ENCODE measurements at regions not wholly inside any gene's neighbourhood (a gene's known extent, or its start where the extent isn't known, plus 50 kb on each side); places are given as distances from the start of the nearest gene placed in this dataset.

GRCh38 chr17:68172461-68172954, 75.3 kb upstream of the AMZ2 start:
- TF ChIP-seq CTCF (IDR thresholded peaks at IDR 0.05), result peak; percentile 94 to 99
- DNase-seq (peak; percentile 42 to 83 (median 67)), ATAC-seq (peak; percentile 95)
- H3K27ac ChIP-seq, result no peak overlapping the region
- H3K27me3 ChIP-seq, result no peaks in the 10 kb centered on the region
- intact Hi-C loops (cut with DNase I), result loop anchor here in 1 of 2 donors (10.0 kb wide), 1 partner anchor 292 kb away; no protein-coding TSS in a partner anchor
- no peaks in the 10 kb centered on the region for H3K9me3 ChIP-seq
- no peak overlapping the region for H3K4me3 ChIP-seq
- H3K36me3 ChIP-seq, result no peaks in the 10 kb centered on the region
- no peaks in the 10 kb centered on the region for H3K4me1 ChIP-seq

- no peak overlapping the region for H3K27ac ChIP-seq
- no peak overlapping the region for H3K4me3 ChIP-seq
- no peak for ATAC-seq
- intact Hi-C loops (cut with DNase I), result loop anchor here in 1 of 2 donors (10.0 kb wide), 1 partner anchor 289 kb away; no protein-coding TSS in a partner anchor
- H3K36me3 ChIP-seq, result no peaks in the 10 kb centered on the region
- H3K9me3 ChIP-seq, result no peaks in the 10 kb centered on the region
- H3K4me1 ChIP-seq, result no peaks in the 10 kb centered on the region
- TF ChIP-seq CTCF (IDR thresholded peaks at IDR 0.05), result no peak
- H3K27me3 ChIP-seq, result no peaks in the 10 kb centered on the region
- no peak for DNase-seq
Observed at GRCh38 chr17:68175416-68175815, 72.4 kb upstream of the AMZ2 start.

GRCh38 chr17:68175905-68176304, 71.9 kb upstream of the AMZ2 start:
- Histone ChIP-seq H3K27ac (no peak overlapping the region), H3K36me3 (no peaks in the 10 kb centered on the region), H3K27me3 (no peaks in the 10 kb centered on the region), H3K4me1 (no peaks in the 10 kb centered on the region), H3K9me3 (no peaks in the 10 kb centered on the region), H3K4me3 (no peak overlapping the region)
- intact Hi-C loops (cut with DNase I), result loop anchor here in 1 of 2 donors (10.0 kb wide), 1 partner anchor 289 kb away; no protein-coding TSS in a partner anchor
- no peak for DNase-seq
- no peak for TF ChIP-seq CTCF (IDR thresholded peaks at IDR 0.05)
- ATAC-seq, result no peak

- no peak for ATAC-seq
- Histone ChIP-seq H3K36me3 (no peaks in the 10 kb centered on the region), H3K9me3 (no peaks in the 10 kb centered on the region), H3K27me3 (no peaks in the 10 kb centered on the region), H3K27ac (no peak overlapping the region), H3K4me1 (no peaks in the 10 kb centered on the region), H3K4me3 (no peak overlapping the region)
- intact Hi-C loops (cut with DNase I), result loop anchor here in 1 of 2 donors (10.0 kb wide), 1 partner anchor 288 kb away; no protein-coding TSS in a partner anchor
- DNase-seq, result no peak
- no peak for TF ChIP-seq CTCF (IDR thresholded peaks at IDR 0.05)
Observed at GRCh38 chr17:68176718-68177117, 71.1 kb upstream of the AMZ2 start.

GRCh38 chr17:68178831-68179230, 69.0 kb upstream of the AMZ2 start:
- H3K36me3 ChIP-seq, result no peaks in the 10 kb centered on the region
- intact Hi-C loops (cut with DNase I), result loop anchor here in 1 of 2 donors (10.0 kb wide), 1 partner anchor 286 kb away; no protein-coding TSS in a partner anchor
- H3K27me3 ChIP-seq, result no peaks in the 10 kb centered on the region
- no peak for TF ChIP-seq CTCF (IDR thresholded peaks at IDR 0.05)
- no peak overlapping the region for H3K27ac ChIP-seq
- DNase-seq (no peak), ATAC-seq (no peak)
- H3K4me3 ChIP-seq, result no peak overlapping the region
- H3K4me1 ChIP-seq, result no peaks in the 10 kb centered on the region
- no peaks in the 10 kb centered on the region for H3K9me3 ChIP-seq
